Neural progenitor cell (in vitro differentiated cells): ENCODE measurements at regions not wholly inside any gene's neighbourhood (a gene's known extent, or its start where the extent isn't known, plus 50 kb on each side); places are given as distances from the start of the nearest gene placed in this dataset.

Experiments used
- DNase-seq: peaks from one replicate; pipeline ENCODE4 v3.0.0-alpha.2; 2016; ENCODE audit warnings: low spot score
- H2AFZ ChIP-seq: fragments of 200-600 bp; sonication (generic); replicated peaks from 2 replicates; pipeline ENCODE4 v1.6.1; 2016; ENCODE audit warnings: antibody characterized with exemption
- H3F3A ChIP-seq: fragments of 200-600 bp; sonication (generic); 2 replicates; pipeline ENCODE4 v1.6.1; 2016; ENCODE audit warnings: antibody characterized with exemption, low read depth
- H3K27ac ChIP-seq: fragments of 200-600 bp; sonication (generic); 2 replicates; pipeline ENCODE4 v1.5.1; 2016; ENCODE audit warnings: mild to moderate bottlenecking
- H3K27me3 ChIP-seq: fragments of 200-600 bp; sonication (generic); 2 replicates; pipeline ENCODE4 v1.6.1; 2016; ENCODE audit warnings: mild to moderate bottlenecking, moderate library complexity
- H3K36me3 ChIP-seq: fragments of 200-600 bp; sonication (generic); 2 replicates; pipeline ENCODE4 v1.5.1; 2016
- H3K4me1 ChIP-seq: fragments of 200-600 bp; sonication (generic); 2 replicates; pipeline ENCODE4 v1.6.1; 2016; ENCODE audit warnings: mixed run types
- H3K4me2 ChIP-seq: fragments of 200-600 bp; sonication (generic); 2 replicates; pipeline ENCODE4 v1.6.1; 2016
- H3K4me3 ChIP-seq: fragments of 200-600 bp; sonication (generic); 2 replicates; pipeline ENCODE4 v1.5.1; 2016
- H3K79me2 ChIP-seq: fragments of 200-600 bp; sonication (generic); 2 replicates; pipeline ENCODE4 v1.6.1; 2016; ENCODE audit warnings: low read depth
- H3K9ac ChIP-seq: fragments of 200-600 bp; sonication (generic); 2 replicates; pipeline ENCODE4 v1.6.1; 2016
- H3K9me3 ChIP-seq: fragments of 200-600 bp; sonication (generic); 2 replicates; pipeline ENCODE4 v1.5.1; 2016; ENCODE audit warnings: low read depth
- H4K20me1 ChIP-seq: fragments of 200-600 bp; sonication (generic); 2 replicates; pipeline ENCODE4 v1.6.1; 2016; ENCODE audit warnings: low read depth
- H3K27ac Mint-ChIP-seq: 3 replicates; pipeline ENCODE4 v1.8.0; 2021; ENCODE audit warnings: mixed read lengths
- H3K27me3 Mint-ChIP-seq: 2 replicates; pipeline ENCODE4 v1.8.0; 2022; ENCODE audit warnings: low read depth, mild to moderate bottlenecking, inconsistent platforms, moderate library complexity, mixed read lengths; ENCODE audit not compliant: insufficient read depth
- H3K36me3 Mint-ChIP-seq: 3 replicates; pipeline ENCODE4 v1.8.0; 2021; ENCODE audit warnings: mixed read lengths
- H3K4me1 Mint-ChIP-seq: 3 replicates; pipeline ENCODE4 v1.8.0; 2021; ENCODE audit warnings: mixed read lengths
- H3K4me3 Mint-ChIP-seq: 3 replicates; pipeline ENCODE4 v1.8.0; 2021; ENCODE audit warnings: mild to moderate bottlenecking, moderate library complexity, mixed read lengths
- H3K9me3 Mint-ChIP-seq: 3 replicates; pipeline ENCODE4 v1.8.0; 2020; ENCODE audit warnings: mixed read lengths
- EZH2 ChIP-seq: fragments of 200-600 bp; sonication (generic); IDR thresholded peaks from 2 replicates; pipeline ENCODE4 v1.6.1; 2017; ENCODE audit warnings: antibody characterized with exemption, mild to moderate bottlenecking, moderate library complexity
- EZH2phosphoT487 ChIP-seq: fragments of 200-600 bp; sonication (generic); IDR thresholded peaks from 2 replicates; pipeline ENCODE4 v1.6.1; 2017; ENCODE audit warnings: antibody characterized with exemption
- TF ChIP-seq, protein P1 (sequence below): fragments of 200-600 bp; sonication (generic); IDR thresholded peaks from 2 replicates; pipeline ENCODE4 v1.5.1; 2017; ENCODE audit warnings: antibody characterized with exemption, mild to moderate bottlenecking

DNA sequence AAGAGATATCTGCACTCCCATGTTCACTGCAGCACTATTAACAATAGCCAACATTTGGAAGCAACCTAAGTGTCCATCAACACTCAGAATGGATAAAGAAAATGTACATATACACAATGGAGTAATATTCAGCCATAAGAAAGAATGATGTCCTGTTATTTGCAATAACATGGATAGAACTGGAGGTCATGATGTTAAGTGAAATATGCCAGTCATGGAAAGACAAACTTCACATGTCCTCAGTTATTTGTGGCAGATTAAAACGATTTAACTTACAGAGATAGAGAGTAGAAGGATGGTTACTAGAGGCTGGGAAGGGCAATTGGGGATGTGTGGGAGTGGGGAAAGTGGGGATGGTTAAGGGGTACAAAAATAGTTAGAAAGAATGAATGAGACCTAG is 110.3 kb upstream of the PCSK5 start:
- Histone ChIP-seq H3K27me3 (no peaks in the 10 kb centered on the region), H3K36me3 (no peaks in the 10 kb centered on the region), H3K9ac (no peak overlapping the region), H3K27ac (no peak overlapping the region), H3K9me3 (no peaks in the 10 kb centered on the region), H3K4me3 (no peak overlapping the region), H3K4me2 (no peak overlapping the region), H3K79me2 (no peaks in the 10 kb centered on the region), H3K4me1 (no peaks in the 10 kb centered on the region), H3F3A (no peaks in the 10 kb centered on the region), H2AFZ (no peak overlapping the region), H4K20me1 (no peaks in the 10 kb centered on the region)
- Mint-ChIP-seq H3K9me3 (no peaks in the 10 kb centered on the region), H3K4me1 (no peaks in the 10 kb centered on the region), H3K27me3 (no peaks in the 10 kb centered on the region), H3K36me3 (no peaks in the 10 kb centered on the region), H3K27ac (no peak overlapping the region), H3K4me3 (no peak overlapping the region)
- no peak for TF ChIP-seq EZH2
- TF ChIP-seq, protein P1, sequence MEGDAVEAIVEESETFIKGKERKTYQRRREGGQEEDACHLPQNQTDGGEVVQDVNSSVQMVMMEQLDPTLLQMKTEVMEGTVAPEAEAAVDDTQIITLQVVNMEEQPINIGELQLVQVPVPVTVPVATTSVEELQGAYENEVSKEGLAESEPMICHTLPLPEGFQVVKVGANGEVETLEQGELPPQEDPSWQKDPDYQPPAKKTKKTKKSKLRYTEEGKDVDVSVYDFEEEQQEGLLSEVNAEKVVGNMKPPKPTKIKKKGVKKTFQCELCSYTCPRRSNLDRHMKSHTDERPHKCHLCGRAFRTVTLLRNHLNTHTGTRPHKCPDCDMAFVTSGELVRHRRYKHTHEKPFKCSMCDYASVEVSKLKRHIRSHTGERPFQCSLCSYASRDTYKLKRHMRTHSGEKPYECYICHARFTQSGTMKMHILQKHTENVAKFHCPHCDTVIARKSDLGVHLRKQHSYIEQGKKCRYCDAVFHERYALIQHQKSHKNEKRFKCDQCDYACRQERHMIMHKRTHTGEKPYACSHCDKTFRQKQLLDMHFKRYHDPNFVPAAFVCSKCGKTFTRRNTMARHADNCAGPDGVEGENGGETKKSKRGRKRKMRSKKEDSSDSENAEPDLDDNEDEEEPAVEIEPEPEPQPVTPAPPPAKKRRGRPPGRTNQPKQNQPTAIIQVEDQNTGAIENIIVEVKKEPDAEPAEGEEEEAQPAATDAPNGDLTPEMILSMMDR = no peak
- TF ChIP-seq EZH2phosphoT487 = no peak
- DNase-seq = no peak

GRCh38 chr9:75788006-75788634 is 102.4 kb upstream of the PCSK5 start:
- no peak overlapping the region for H3K4me3 ChIP-seq
- TF ChIP-seq EZH2phosphoT487 = no peak
- TF ChIP-seq, protein P1 = no peak
- no peak for TF ChIP-seq EZH2
- Mint-ChIP-seq H3K9me3 (no peaks in the 10 kb centered on the region), H3K4me1 (no peaks in the 10 kb centered on the region), H3K4me3 (no peak overlapping the region), H3K36me3 (no peaks in the 10 kb centered on the region), H3K27me3 (no peaks in the 10 kb centered on the region), H3K27ac (no peak overlapping the region)
- no peaks in the 10 kb centered on the region for H3K27me3 ChIP-seq
- no peaks in the 10 kb centered on the region for H3K9me3 ChIP-seq
- H3F3A ChIP-seq = no peaks in the 10 kb centered on the region
- no peaks in the 10 kb centered on the region for H3K4me1 ChIP-seq
- H3K36me3 ChIP-seq = no peaks in the 10 kb centered on the region
- H4K20me1 ChIP-seq = no peaks in the 10 kb centered on the region
- no peak overlapping the region for H3K27ac ChIP-seq
- H3K79me2 ChIP-seq = no peaks in the 10 kb centered on the region
- no peak overlapping the region for H3K4me2 ChIP-seq
- no peak overlapping the region for H2AFZ ChIP-seq
- no peak for DNase-seq
- H3K9ac ChIP-seq = no peak overlapping the region

GRCh38 chr9:75797085-75797580 is 93.3 kb upstream of the PCSK5 start:
- Histone ChIP-seq H3K9me3 (no peaks in the 10 kb centered on the region), H3K27me3 (no peaks in the 10 kb centered on the region), H3K9ac (no peak overlapping the region), H3K27ac (no peak overlapping the region), H4K20me1 (no peaks in the 10 kb centered on the region), H3K4me2 (no peak overlapping the region), H3K4me3 (no peak overlapping the region), H3K79me2 (no peaks in the 10 kb centered on the region), H3K36me3 (no peaks in the 10 kb centered on the region), H2AFZ (no peak overlapping the region), H3K4me1 (no peaks in the 10 kb centered on the region), H3F3A (no peaks in the 10 kb centered on the region)
- no peaks in the 10 kb centered on the region for H3K36me3 Mint-ChIP-seq
- H3K4me3 Mint-ChIP-seq = no peak overlapping the region
- no peak for DNase-seq
- no peak overlapping the region for H3K27ac Mint-ChIP-seq
- TF ChIP-seq EZH2 (no peak), EZH2phosphoT487 (no peak)
- TF ChIP-seq, protein P1 = no peak
- H3K4me1 Mint-ChIP-seq = peaks cover 8% of the 10 kb centered on the region
- peaks cover 2% of the 10 kb centered on the region for H3K27me3 Mint-ChIP-seq
- no peaks in the 10 kb centered on the region for H3K9me3 Mint-ChIP-seq
